Effector memory CD8-positive, alpha-beta T cell (primary cell): ENCODE measurements at regions not wholly inside any gene's neighbourhood (a gene's known extent, or its start where the extent isn't known, plus 50 kb on each side); places are given as distances from the start of the nearest gene placed in this dataset.

Experiments used
- ATAC-seq: fragments of 150-1000 bp; cut with Tn5 transposase; replicated peaks from 2 replicates; pipeline ENCODE4 v1.10.0; 2021; ENCODE audit warnings: mild to moderate bottlenecking, moderate library complexity
- DNase-seq, 3 experiments: peaks; one replicate each; pipeline ENCODE4 v3.0.0; 2021
- H3K27ac Mint-ChIP-seq, 2 donors: one replicate each; pipeline ENCODE4 v1.8.0; 2022; ENCODE audit warnings: mild to moderate bottlenecking in 2 of 2, mixed read lengths in 2 of 2, moderate library complexity in 2 of 2
- H3K27me3 Mint-ChIP-seq, 2 donors: one replicate each; pipeline ENCODE4 v1.8.0; 2022; ENCODE audit warnings: mixed read lengths in 2 of 2
- H3K36me3 Mint-ChIP-seq: one replicate; pipeline ENCODE4 v1.8.0; 2022; ENCODE audit warnings: mild to moderate bottlenecking, moderate library complexity, mixed read lengths; ENCODE audit not compliant: insufficient read depth
- H3K4me1 Mint-ChIP-seq, 2 donors: one replicate each; pipeline ENCODE4 v1.8.0; 2022; ENCODE audit warnings: low read depth in 2 of 2, mixed read lengths in 2 of 2
- H3K4me3 Mint-ChIP-seq, 2 donors: one replicate each; pipeline ENCODE4 v1.8.0; 2022; ENCODE audit warnings: mild to moderate bottlenecking in 2 of 2, mixed read lengths in 2 of 2, moderate library complexity in 2 of 2
- H3K9me3 Mint-ChIP-seq, 2 donors: one replicate each; pipeline ENCODE4 v1.8.0; 2022; ENCODE audit warnings: mixed read lengths in 2 of 2

GRCh38 chr5:108637134-108637533 lies 110.6 kb upstream of the FER start:
- no peak overlapping the region for H3K27ac Mint-ChIP-seq
- no peaks in the 10 kb centered on the region for H3K36me3 Mint-ChIP-seq
- DNase-seq (no peak), ATAC-seq (no peak)
- H3K4me3 Mint-ChIP-seq = no peak overlapping the region
- H3K4me1 Mint-ChIP-seq = peaks cover 0 to under 1% of the 10 kb centered on the region in 2 donors
- H3K27me3 Mint-ChIP-seq = peaks cover 13 to 19% of the 10 kb centered on the region in 2 donors
- H3K9me3 Mint-ChIP-seq = no peaks in the 10 kb centered on the region

- Mint-ChIP-seq H3K27ac (no peak overlapping the region), H3K4me3 (no peak overlapping the region), H3K4me1 (no peaks in the 10 kb centered on the region), H3K36me3 (no peaks in the 10 kb centered on the region), H3K9me3 (no peaks in the 10 kb centered on the region), H3K27me3 (peaks cover 6 to 11% of the 10 kb centered on the region in 2 donors)
- ATAC-seq (no peak), DNase-seq (no peak)
These were observed 111.4 kb upstream of the FER start for GRCh38 chr5:108636135-108636853.

GRCh38 chr5:108634617-108635288 lies 112.9 kb upstream of the FER start:
- Mint-ChIP-seq H3K4me3 (no peak overlapping the region), H3K9me3 (no peaks in the 10 kb centered on the region), H3K36me3 (no peaks in the 10 kb centered on the region), H3K27ac (no peak overlapping the region), H3K4me1 (no peaks in the 10 kb centered on the region), H3K27me3 (peaks cover 6 to 11% of the 10 kb centered on the region in 2 donors)
- DNase-seq (no peak), ATAC-seq (no peak)

- no peak for ATAC-seq
- Mint-ChIP-seq H3K4me1 (no peaks in the 10 kb centered on the region), H3K4me3 (no peak overlapping the region)
These were observed 113.6 kb upstream of the FER start for GRCh38 chr5:108634010-108634616.

GRCh38 chr5:108629779-108630528 lies 117.7 kb upstream of the FER start:
- DNase-seq = no peak
- peaks cover 0 to 24% of the 10 kb centered on the region in 2 donors for H3K27me3 Mint-ChIP-seq
- no peaks in the 10 kb centered on the region for H3K9me3 Mint-ChIP-seq
- H3K4me3 Mint-ChIP-seq = no peak overlapping the region
- H3K27ac Mint-ChIP-seq = no peak overlapping the region
- no peaks in the 10 kb centered on the region for H3K36me3 Mint-ChIP-seq
- H3K4me1 Mint-ChIP-seq = no peaks in the 10 kb centered on the region
- no peak for ATAC-seq

More at GRCh38 chr5:108634010-108634616, 113.6 kb upstream of the FER start:
- Mint-ChIP-seq H3K9me3 (no peaks in the 10 kb centered on the region), H3K36me3 (no peaks in the 10 kb centered on the region), H3K27me3 (peaks cover 10 to 11% of the 10 kb centered on the region in 2 donors), H3K27ac (no peak overlapping the region)
- DNase-seq = no peak

- Mint-ChIP-seq H3K27ac (no peak overlapping the region), H3K27me3 (peaks cover 9 to 24% of the 10 kb centered on the region in 2 donors), H3K36me3 (no peaks in the 10 kb centered on the region), H3K4me1 (no peaks in the 10 kb centered on the region), H3K9me3 (no peaks in the 10 kb centered on the region), H3K4me3 (no peak overlapping the region)
- ATAC-seq = no peak
- no peak for DNase-seq
These were observed 122.0 kb upstream of the FER start for GRCh38 chr5:108625654-108626053.

GRCh38 chr5:108623826-108624225 lies 123.9 kb upstream of the FER start:
- Mint-ChIP-seq H3K27me3 (peaks cover 24 to 27% of the 10 kb centered on the region in 2 donors), H3K4me3 (no peak overlapping the region), H3K9me3 (no peaks in the 10 kb centered on the region), H3K4me1 (no peaks in the 10 kb centered on the region), H3K27ac (no peak overlapping the region), H3K36me3 (no peaks in the 10 kb centered on the region)
- no peak for ATAC-seq
- DNase-seq = no peak

- ATAC-seq (no peak), DNase-seq (no peak)
- Mint-ChIP-seq H3K4me3 (no peak overlapping the region), H3K36me3 (no peaks in the 10 kb centered on the region), H3K27me3 (peaks cover 20 to 48% of the 10 kb centered on the region in 2 donors), H3K27ac (no peak overlapping the region), H3K9me3 (no peaks in the 10 kb centered on the region), H3K4me1 (no peaks in the 10 kb centered on the region)
These were observed 127.2 kb upstream of the FER start for GRCh38 chr5:108620516-108620915.

GRCh38 chr5:108619815-108620214 lies 127.9 kb upstream of the FER start:
- no peak for DNase-seq
- no peak for ATAC-seq
- no peaks in the 10 kb centered on the region for H3K36me3 Mint-ChIP-seq
- H3K27me3 Mint-ChIP-seq = peaks cover 22 to 51% of the 10 kb centered on the region in 2 donors
- H3K27ac Mint-ChIP-seq = no peak overlapping the region
- no peak overlapping the region for H3K4me3 Mint-ChIP-seq
- H3K9me3 Mint-ChIP-seq = no peaks in the 10 kb centered on the region
- H3K4me1 Mint-ChIP-seq = no peaks in the 10 kb centered on the region

GRCh38 chr5:108617467-108618435 lies 129.9 kb upstream of the FER start:
- Mint-ChIP-seq H3K9me3 (no peaks in the 10 kb centered on the region), H3K4me3 (no peak overlapping the region), H3K27ac (no peak overlapping the region), H3K27me3 (peaks cover 32 to 46% of the 10 kb centered on the region in 2 donors), H3K4me1 (no peaks in the 10 kb centered on the region), H3K36me3 (no peaks in the 10 kb centered on the region)
- ATAC-seq = no peak
- DNase-seq = no peak

- H3K4me3 Mint-ChIP-seq = no peak overlapping the region
- no peak for DNase-seq
- no peaks in the 10 kb centered on the region for H3K36me3 Mint-ChIP-seq
- H3K4me1 Mint-ChIP-seq = no peaks in the 10 kb centered on the region
- H3K9me3 Mint-ChIP-seq = no peaks in the 10 kb centered on the region
- peaks cover 38 to 40% of the 10 kb centered on the region in 2 donors for H3K27me3 Mint-ChIP-seq
- H3K27ac Mint-ChIP-seq = no peak overlapping the region
- ATAC-seq = no peak
These were observed 132.5 kb upstream of the FER start for GRCh38 chr5:108615216-108615615.

- peaks cover 3% of the 10 kb centered on the region for H3K36me3 Mint-ChIP-seq
- H3K27me3 Mint-ChIP-seq = peaks cover 0 to 5% of the 10 kb centered on the region in 2 donors
- no peak for ATAC-seq
- no peak overlapping the region for H3K4me3 Mint-ChIP-seq
- no peaks in the 10 kb centered on the region for H3K9me3 Mint-ChIP-seq
- no peak overlapping the region for H3K27ac Mint-ChIP-seq
- H3K4me1 Mint-ChIP-seq = peaks cover 1 to 3% of the 10 kb centered on the region in 2 donors
- DNase-seq = no peak
These were observed 140.3 kb upstream of the FER start for GRCh38 chr5:108607421-108607820.
